Subcutaneous abdominal adipose tissue (tissue), 5 donors: ENCODE measurements at regions not wholly inside any gene's neighbourhood (a gene's known extent, or its start where the extent isn't known, plus 50 kb on each side); places are given as distances from the start of the nearest gene placed in this dataset.

Source experiments
- H3K27ac ChIP-seq: one replicate; pipeline ENCODE4 v1.7.0; 2013; ENCODE audit warnings: low read depth, mild to moderate bottlenecking, inconsistent platforms, low read length, moderate library complexity
- H3K27me3 ChIP-seq, 5 donors: one replicate each; pipeline ENCODE4 v1.7.0; 2013; ENCODE audit warnings: low read length in 5 of 5, inconsistent platforms in 1 of 5; ENCODE audit not compliant: control insufficient read depth in 5 of 5, insufficient read depth in 4 of 5
- H3K36me3 ChIP-seq, 5 donors: one replicate each; pipeline ENCODE4 v1.7.0; 2013; ENCODE audit warnings: low read length in 5 of 5; ENCODE audit not compliant: control insufficient read depth in 5 of 5, insufficient read depth in 5 of 5
- H3K4me1 ChIP-seq, 5 donors: one replicate each; pipeline ENCODE4 v1.7.0; 2013; ENCODE audit warnings: low read length in 5 of 5, mild to moderate bottlenecking in 3 of 5, moderate library complexity in 1 of 5; ENCODE audit not compliant: control insufficient read depth in 5 of 5, insufficient read depth in 5 of 5
- H3K4me3 ChIP-seq, 5 donors: one replicate each; pipeline ENCODE4 v1.7.0; 2013; ENCODE audit warnings: low read length in 5 of 5, low read depth in 1 of 5
- H3K9ac ChIP-seq, 5 donors: one replicate each; pipeline ENCODE4 v1.7.0; 2013; ENCODE audit warnings: low read length in 5 of 5, mild to moderate bottlenecking in 4 of 5, moderate library complexity in 3 of 5
- H3K9me3 ChIP-seq, 5 donors: one replicate each; pipeline ENCODE4 v1.7.0; 2013; ENCODE audit warnings: low read length in 5 of 5; ENCODE audit not compliant: control insufficient read depth in 5 of 5
- donor health status: healthy.
- donor health status: healthy.
- donor health status: healthy.
- donor health status: healthy.
- donor health status: healthy.

DNA sequence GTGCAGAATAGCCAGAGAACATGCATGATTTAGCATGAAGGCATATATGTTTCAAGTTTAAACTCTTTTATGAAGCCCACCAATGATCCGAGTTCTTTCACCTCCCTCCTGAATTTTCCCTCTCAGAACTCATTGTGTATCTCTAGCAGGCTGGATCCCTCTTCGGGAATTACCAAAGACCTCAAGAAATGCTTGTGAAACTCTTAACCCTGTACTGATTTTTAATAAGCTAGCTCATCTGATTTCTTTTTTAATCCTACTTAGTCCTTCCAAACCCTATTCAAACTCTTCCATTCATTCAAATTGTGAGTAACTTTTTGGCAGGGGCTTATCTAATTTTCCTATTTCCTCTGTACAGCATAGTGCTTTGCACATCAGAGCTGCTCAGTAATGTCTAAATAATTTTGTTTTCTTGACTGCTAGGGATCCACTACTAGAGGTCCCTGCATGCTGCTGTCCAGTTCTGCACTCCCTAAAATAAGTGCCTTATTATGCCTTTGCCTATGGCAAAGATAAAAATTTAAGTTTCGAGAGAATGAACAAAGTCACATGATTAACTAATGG, 723.8 kb downstream of the CDH11 start:
- no peak overlapping the region for H3K9ac ChIP-seq
- H3K4me1 ChIP-seq: peaks cover 0 to 13% (median 9%) of the 10 kb centered on the region in 5 donors

GRCh38 chr16:64397042-64397441, 724.8 kb downstream of the CDH11 start:
- Histone ChIP-seq H3K9me3 (no peaks in the 10 kb centered on the region), H3K9ac (no peak overlapping the region), H3K4me3 (no peak overlapping the region), H3K27me3 (no peaks in the 10 kb centered on the region), H3K36me3 (no peaks in the 10 kb centered on the region), H3K4me1 (peaks cover 0 to 13% (median 9%) of the 10 kb centered on the region in 5 donors), H3K27ac (no peak overlapping the region)

More for the DNA sequence above, 723.8 kb downstream of the CDH11 start:
- Histone ChIP-seq H3K4me3 (no peak overlapping the region), H3K36me3 (no peaks in the 10 kb centered on the region), H3K27ac (no peak overlapping the region), H3K9me3 (no peaks in the 10 kb centered on the region), H3K27me3 (no peaks in the 10 kb centered on the region)

- Histone ChIP-seq H3K4me1 (peaks cover 0 to 30% (median 14%) of the 10 kb centered on the region in 5 donors), H3K36me3 (no peaks in the 10 kb centered on the region), H3K9me3 (no peaks in the 10 kb centered on the region), H3K27ac (no peak overlapping the region), H3K9ac (no peak overlapping the region), H3K27me3 (no peaks in the 10 kb centered on the region), H3K4me3 (no peak overlapping the region)
These were observed 727.8 kb downstream of the CDH11 start for GRCh38 chr16:64394061-64394460.

GRCh38 chr16:64392456-64392855, 729.4 kb downstream of the CDH11 start:
- H3K36me3 ChIP-seq: no peaks in the 10 kb centered on the region
- H3K27ac ChIP-seq: no peak overlapping the region
- no peak overlapping the region for H3K9ac ChIP-seq
- H3K4me3 ChIP-seq: no peak overlapping the region
- H3K4me1 ChIP-seq: peaks cover 0 to 19% (median 3%) of the 10 kb centered on the region in 5 donors
- H3K27me3 ChIP-seq: no peaks in the 10 kb centered on the region
- no peaks in the 10 kb centered on the region for H3K9me3 ChIP-seq

GRCh38 chr16:64391063-64391600, 730.7 kb downstream of the CDH11 start:
- Histone ChIP-seq H3K27ac (peak overlapping the region; percentile 77), H3K36me3 (no peaks in the 10 kb centered on the region)

GRCh38 chr16:64390102-64390501, 731.8 kb downstream of the CDH11 start:
- H3K9me3 ChIP-seq: no peaks in the 10 kb centered on the region
- peaks cover 0 to 17% (median 3%) of the 10 kb centered on the region in 5 donors for H3K4me1 ChIP-seq
- H3K9ac ChIP-seq: no peak overlapping the region
- no peaks in the 10 kb centered on the region for H3K36me3 ChIP-seq
- no peak overlapping the region for H3K4me3 ChIP-seq
- no peaks in the 10 kb centered on the region for H3K27me3 ChIP-seq
- H3K27ac ChIP-seq: peak overlapping the region; percentile 77

More at GRCh38 chr16:64391063-64391600, 730.7 kb downstream of the CDH11 start:
- H3K27me3 ChIP-seq: no peaks in the 10 kb centered on the region
- peaks cover 0 to 17% (median 3%) of the 10 kb centered on the region in 5 donors for H3K4me1 ChIP-seq
- H3K9me3 ChIP-seq: no peaks in the 10 kb centered on the region
- H3K4me3 ChIP-seq: peak overlapping the region in 1 of 5 donors; percentile 42
- peak overlapping the region in 3 of 5 donors; percentile 4 to 48 (median 10) for H3K9ac ChIP-seq

DNA sequence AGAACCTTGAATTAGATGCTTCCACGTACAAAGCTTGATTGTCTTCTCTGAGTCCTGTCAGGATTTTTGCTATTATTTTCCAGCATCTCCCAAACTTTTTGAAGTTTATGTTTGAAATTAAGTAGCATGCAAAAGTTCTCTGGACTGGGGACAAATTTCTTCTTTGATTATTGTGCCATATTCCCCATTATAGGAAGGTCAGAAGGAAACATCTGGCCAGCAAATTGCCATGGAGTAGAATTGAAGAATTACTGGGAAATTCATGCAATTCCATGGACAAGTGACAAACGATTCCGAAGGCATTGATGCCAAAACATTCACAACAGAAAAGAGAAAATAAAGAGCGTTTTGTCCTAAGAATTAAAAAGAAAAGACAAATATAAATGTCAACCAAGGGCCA, 737.2 kb downstream of the CDH11 start:
- no peak overlapping the region for H3K27ac ChIP-seq

GRCh38 chr16:64381979-64382378, 739.9 kb downstream of the CDH11 start:
- H3K4me3 ChIP-seq: no peak overlapping the region
- H3K9ac ChIP-seq: no peak overlapping the region
- no peak overlapping the region for H3K27ac ChIP-seq
- H3K4me1 ChIP-seq: peaks cover 0 to 10% (median 0%) of the 10 kb centered on the region in 5 donors
- H3K9me3 ChIP-seq: peaks cover 0 to 13% (median 6%) of the 10 kb centered on the region in 5 donors
- no peaks in the 10 kb centered on the region for H3K27me3 ChIP-seq
- H3K36me3 ChIP-seq: no peaks in the 10 kb centered on the region

More for the DNA sequence above, 737.2 kb downstream of the CDH11 start:
- no peak overlapping the region for H3K9ac ChIP-seq
- H3K4me3 ChIP-seq: no peak overlapping the region
- H3K27me3 ChIP-seq: no peaks in the 10 kb centered on the region
- peaks cover 0 to 10% (median 0%) of the 10 kb centered on the region in 5 donors for H3K4me1 ChIP-seq
- H3K9me3 ChIP-seq: peaks cover 0 to 13% (median 6%) of the 10 kb centered on the region in 5 donors
- H3K36me3 ChIP-seq: no peaks in the 10 kb centered on the region

DNA sequence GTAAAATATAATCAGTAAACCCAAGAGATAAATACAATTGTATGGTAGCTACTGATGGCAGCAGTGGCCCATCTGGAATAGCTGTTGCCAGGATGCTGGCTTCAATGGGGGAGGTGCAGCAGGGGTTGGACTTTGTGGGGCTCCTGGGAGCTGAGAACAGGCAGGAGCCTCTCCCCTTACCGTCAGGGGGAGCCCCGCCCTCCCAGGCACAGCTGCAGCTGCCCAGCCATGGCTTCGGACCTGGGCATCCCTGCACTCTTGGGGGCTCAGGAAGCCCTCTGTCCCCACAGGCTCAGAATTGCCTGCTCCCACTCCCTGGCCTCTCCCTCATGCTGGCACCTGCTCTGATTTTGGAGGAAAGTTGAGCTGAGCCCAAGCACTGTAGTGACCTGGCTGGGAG, 741.1 kb downstream of the CDH11 start:
- Histone ChIP-seq H3K9me3 (peaks cover 0 to 13% (median 6%) of the 10 kb centered on the region in 5 donors), H3K27me3 (no peaks in the 10 kb centered on the region), H3K9ac (no peak overlapping the region), H3K4me1 (peaks cover 0 to 10% (median 0%) of the 10 kb centered on the region in 5 donors), H3K4me3 (no peak overlapping the region), H3K27ac (no peak overlapping the region), H3K36me3 (no peaks in the 10 kb centered on the region)

GRCh38 chr16:64375391-64375980, 746.4 kb downstream of the CDH11 start:
- Histone ChIP-seq H3K4me1 (peaks cover 0 to under 1% (median 0%) of the 10 kb centered on the region in 5 donors), H3K36me3 (no peaks in the 10 kb centered on the region), H3K9ac (no peak overlapping the region), H3K27me3 (no peaks in the 10 kb centered on the region), H3K9me3 (no peaks in the 10 kb centered on the region), H3K27ac (no peak overlapping the region), H3K4me3 (no peak overlapping the region)
